ENCODE measurements at regions not wholly inside any gene's neighbourhood (a gene's known extent, or its start where the extent isn't known, plus 50 kb on each side); places are given as distances from the start of the nearest gene placed in this dataset.
A peak's percentile ranks its signal among the peaks of the same experiment; 100 is the strongest.

DNA sequence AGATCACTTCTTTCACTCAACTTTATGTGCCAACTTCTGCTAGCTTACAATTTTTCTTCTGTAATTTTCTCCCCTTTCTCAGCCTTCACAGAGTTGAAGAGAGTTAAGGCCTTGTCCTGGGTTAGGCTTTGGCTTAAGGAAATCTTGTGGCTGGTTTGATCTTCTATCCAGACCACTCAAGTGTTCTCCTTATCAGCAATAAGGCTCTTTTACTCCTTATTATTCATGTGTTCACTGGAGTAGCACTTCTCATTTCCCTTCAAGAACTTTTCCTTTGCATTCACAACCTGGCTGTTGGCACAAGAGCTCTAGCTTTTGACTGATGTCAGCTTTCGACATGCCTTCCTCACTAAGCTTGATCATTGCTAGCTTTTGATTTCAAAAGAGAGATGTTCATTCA is 86.9 kb upstream of the ALDH1B1 start:
- ATAC-seq (no peak), DNase-seq (no peak)
- Histone ChIP-seq H3K4me1 (peaks cover 9% of the 10 kb centered on the region), H3K9me3 (no peaks in the 10 kb centered on the region), H3K27me3 (no peaks in the 10 kb centered on the region), H3K27ac (no peak overlapping the region), H3K4me3 (no peak overlapping the region), H3K36me3 (replicated peaks in 1 of 2; ENCODE audit: insufficient read depth in 1 of 2, low read depth in 2 of 2) (no peaks in the 10 kb centered on the region)
- TF ChIP-seq POLR2A (IDR thresholded peaks at IDR 0.05) = no peak
- TF ChIP-seq, protein P1, sequence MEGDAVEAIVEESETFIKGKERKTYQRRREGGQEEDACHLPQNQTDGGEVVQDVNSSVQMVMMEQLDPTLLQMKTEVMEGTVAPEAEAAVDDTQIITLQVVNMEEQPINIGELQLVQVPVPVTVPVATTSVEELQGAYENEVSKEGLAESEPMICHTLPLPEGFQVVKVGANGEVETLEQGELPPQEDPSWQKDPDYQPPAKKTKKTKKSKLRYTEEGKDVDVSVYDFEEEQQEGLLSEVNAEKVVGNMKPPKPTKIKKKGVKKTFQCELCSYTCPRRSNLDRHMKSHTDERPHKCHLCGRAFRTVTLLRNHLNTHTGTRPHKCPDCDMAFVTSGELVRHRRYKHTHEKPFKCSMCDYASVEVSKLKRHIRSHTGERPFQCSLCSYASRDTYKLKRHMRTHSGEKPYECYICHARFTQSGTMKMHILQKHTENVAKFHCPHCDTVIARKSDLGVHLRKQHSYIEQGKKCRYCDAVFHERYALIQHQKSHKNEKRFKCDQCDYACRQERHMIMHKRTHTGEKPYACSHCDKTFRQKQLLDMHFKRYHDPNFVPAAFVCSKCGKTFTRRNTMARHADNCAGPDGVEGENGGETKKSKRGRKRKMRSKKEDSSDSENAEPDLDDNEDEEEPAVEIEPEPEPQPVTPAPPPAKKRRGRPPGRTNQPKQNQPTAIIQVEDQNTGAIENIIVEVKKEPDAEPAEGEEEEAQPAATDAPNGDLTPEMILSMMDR (IDR thresholded peaks at IDR 0.05) = no peak
- WGBS, 2 donors = 94 to 96% methylated on average over 1 of the region's 1 CpG
- intact Hi-C loops (cut with DNase I) = no loop called here

DNA sequence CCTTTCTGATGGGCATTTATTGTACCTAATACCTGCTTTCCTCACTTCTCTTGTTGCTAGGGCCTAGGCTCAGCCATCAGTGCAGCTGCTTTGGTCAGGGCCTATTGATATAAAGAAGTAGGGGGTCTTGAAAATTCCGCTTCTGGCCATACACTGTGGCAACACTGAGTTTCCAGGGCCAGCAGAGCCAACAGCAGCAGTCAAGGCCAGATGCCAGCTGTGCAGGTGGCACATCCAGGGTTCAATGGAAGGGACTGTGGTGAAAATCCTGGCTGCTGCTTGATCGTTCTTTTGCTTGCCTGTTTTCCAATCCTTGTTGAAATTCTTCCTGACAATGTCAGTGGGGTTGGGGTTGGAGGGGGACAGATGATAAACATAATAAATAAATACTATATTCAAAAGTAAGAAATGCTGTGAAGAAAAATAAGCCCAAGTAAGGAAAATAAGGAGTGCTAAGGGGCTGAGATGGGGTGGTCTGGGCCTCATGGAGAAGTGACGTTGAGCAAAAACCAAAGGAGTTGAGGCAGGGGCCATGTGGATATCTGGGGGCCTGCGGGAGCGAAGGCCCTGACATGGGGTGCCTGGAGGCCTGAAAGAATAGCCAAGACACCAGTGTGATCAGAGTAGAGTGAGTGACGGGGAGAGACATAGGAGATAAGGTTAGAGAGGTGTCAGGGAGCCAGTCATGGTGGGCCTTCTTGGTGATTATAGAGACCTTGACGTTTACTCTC is 91.0 kb upstream of the ALDH1B1 start:
- H3K36me3 ChIP-seq (replicated peaks in 1 of 2; ENCODE audit: insufficient read depth in 1 of 2, low read depth in 2 of 2) = no peaks in the 10 kb centered on the region
- no peak for ATAC-seq
- no peak overlapping the region for H3K4me3 ChIP-seq
- 77 to 82% methylated on average over 7 of the region's 7 CpGs for WGBS, 2 donors
- H3K27ac ChIP-seq = no peak overlapping the region
- no peak for TF ChIP-seq POLR2A (IDR thresholded peaks at IDR 0.05)
- DNase-seq = peak in 2 of 4 donors; percentile 18 to 55
- H3K9me3 ChIP-seq = no peaks in the 10 kb centered on the region
- H3K4me1 ChIP-seq = peaks cover 13% of the 10 kb centered on the region
- H3K27me3 ChIP-seq = no peaks in the 10 kb centered on the region
- intact Hi-C loops (cut with DNase I) = no loop called here

DNA sequence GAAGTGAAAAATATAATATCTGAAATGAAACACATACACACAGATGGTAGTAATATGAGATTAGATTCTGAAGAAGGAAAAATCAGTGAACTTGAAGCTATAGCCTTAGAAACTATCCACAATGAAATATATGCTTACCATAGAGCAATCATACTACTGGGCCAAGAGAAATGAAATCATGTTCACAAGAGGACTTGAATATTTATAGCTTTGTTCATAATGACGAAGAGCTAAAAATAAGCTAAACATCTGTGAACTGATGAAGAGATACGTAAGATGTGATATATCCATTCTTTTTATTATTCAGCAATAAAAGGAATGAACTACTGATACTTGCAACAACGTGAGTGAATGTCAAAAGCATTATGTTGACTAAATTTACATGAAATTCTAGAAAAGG is 92.6 kb upstream of the ALDH1B1 start:
- Histone ChIP-seq H3K27ac (no peak overlapping the region), H3K36me3 (replicated peaks in 1 of 2; ENCODE audit: insufficient read depth in 1 of 2, low read depth in 2 of 2) (no peaks in the 10 kb centered on the region), H3K4me1 (peaks cover 14% of the 10 kb centered on the region), H3K27me3 (no peaks in the 10 kb centered on the region), H3K4me3 (no peak overlapping the region), H3K9me3 (no peaks in the 10 kb centered on the region)
- intact Hi-C loops (cut with DNase I) = no loop called here
- DNase-seq (no peak), ATAC-seq (no peak)
- WGBS, 2 donors = 87 to 88% methylated on average over 3 of the region's 3 CpGs
- TF ChIP-seq, protein P1 (IDR thresholded peaks at IDR 0.05) = no peak
- TF ChIP-seq POLR2A (IDR thresholded peaks at IDR 0.05) = no peak

DNA sequence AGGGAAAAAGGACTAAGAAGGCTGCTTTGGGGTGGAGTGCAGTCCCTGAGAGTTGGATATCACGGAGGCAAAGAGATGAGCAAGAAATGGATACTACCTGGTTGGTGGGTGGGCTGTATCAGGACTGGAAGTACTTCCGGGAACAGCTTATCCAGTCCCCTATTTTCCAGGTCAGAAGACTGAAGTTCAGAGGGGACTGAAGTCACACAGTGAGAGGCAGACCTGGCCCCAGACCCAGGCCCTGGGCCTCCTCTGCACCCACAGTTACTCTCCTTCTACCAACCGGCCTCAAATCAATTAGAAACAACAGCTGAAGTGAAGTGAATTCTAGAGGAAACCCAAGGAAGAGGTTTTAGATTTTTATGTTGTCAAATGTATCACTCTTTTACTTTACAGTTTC is 93.6 kb upstream of the ALDH1B1 start:
- Histone ChIP-seq H3K36me3 (replicated peaks in 1 of 2; ENCODE audit: insufficient read depth in 1 of 2, low read depth in 2 of 2) (no peaks in the 10 kb centered on the region), H3K4me3 (no peak overlapping the region), H3K4me1 (peaks cover 18% of the 10 kb centered on the region), H3K27me3 (no peaks in the 10 kb centered on the region), H3K9me3 (no peaks in the 10 kb centered on the region), H3K27ac (no peak overlapping the region)
- 57 to 63% methylated on average over 3 of the region's 3 CpGs for WGBS, 2 donors
- TF ChIP-seq POLR2A (IDR thresholded peaks at IDR 0.05) = no peak
- TF ChIP-seq, protein P1 (IDR thresholded peaks at IDR 0.05) = no peak
- intact Hi-C loops (cut with DNase I) = no loop called here
- ATAC-seq (no peak), DNase-seq (no peak)

DNA sequence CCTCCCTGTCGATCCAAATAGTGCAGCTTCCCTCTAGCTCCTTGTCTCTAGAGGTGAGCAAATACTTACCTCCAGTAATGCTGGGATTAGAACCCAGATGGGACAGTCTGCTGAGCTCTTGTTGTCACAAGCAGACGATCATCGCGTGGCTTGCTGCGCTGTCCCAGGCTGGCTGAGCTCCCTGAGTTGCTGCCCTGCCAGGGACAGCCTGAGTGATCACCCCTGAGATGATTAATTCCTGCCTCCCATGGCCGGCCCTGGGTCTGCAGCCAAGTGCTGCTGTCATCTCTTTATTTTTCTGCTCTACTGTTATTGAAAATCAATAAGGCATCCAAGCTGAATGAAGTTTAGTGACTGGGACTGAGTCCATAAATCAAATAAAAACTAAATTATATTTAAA is 94.0 kb upstream of the ALDH1B1 start:
- TF ChIP-seq POLR2A (IDR thresholded peaks at IDR 0.05) = no peak
- TF ChIP-seq, protein P1 (IDR thresholded peaks at IDR 0.05) = no peak
- ATAC-seq = peak; percentile 62
- no peaks in the 10 kb centered on the region for H3K9me3 ChIP-seq
- DNase-seq = peak in 2 of 4 donors; percentile 17 to 40
- H3K4me1 ChIP-seq = peaks cover 18% of the 10 kb centered on the region
- no peak overlapping the region for H3K4me3 ChIP-seq
- H3K27ac ChIP-seq = peak overlapping the region in 1 of 4 donors; percentile 17
- no peaks in the 10 kb centered on the region for H3K27me3 ChIP-seq
- WGBS, 2 donors = 34 to 44% methylated on average over 6 of the region's 6 CpGs
- intact Hi-C loops (cut with DNase I) = no loop called here
- H3K36me3 ChIP-seq (replicated peaks in 1 of 2; ENCODE audit: insufficient read depth in 1 of 2, low read depth in 2 of 2) = no peaks in the 10 kb centered on the region

Measured in body of pancreas (tissue), 4 donors.